ENCODE measurements at regions not wholly inside any gene's neighbourhood (a gene's known extent, or its start where the extent isn't known, plus 50 kb on each side); places are given as distances from the start of the nearest gene placed in this dataset.

DNA sequence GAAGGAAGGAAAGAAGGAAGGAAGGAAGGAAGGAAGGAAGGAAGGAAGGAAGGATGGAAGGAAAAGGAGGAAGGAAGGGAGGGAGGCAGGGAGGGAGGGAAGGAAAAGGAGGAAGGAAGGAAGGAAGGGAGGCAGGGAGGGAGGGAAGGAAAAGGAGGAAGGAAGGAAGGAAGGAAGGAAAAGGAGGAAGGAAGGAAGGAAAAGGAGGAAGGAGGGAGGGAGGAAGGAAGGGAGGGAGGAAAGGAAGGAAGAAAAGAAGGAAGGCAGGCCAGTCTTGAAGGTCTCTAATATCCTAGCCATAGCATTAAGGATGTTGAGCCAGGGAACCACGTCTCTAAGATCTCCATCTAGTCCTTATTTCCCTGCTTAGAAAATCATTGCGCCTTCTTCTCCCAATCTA lies 78.8 kb downstream of the TMPRSS5 start (continued):
- TF ChIP-seq, protein P1, sequence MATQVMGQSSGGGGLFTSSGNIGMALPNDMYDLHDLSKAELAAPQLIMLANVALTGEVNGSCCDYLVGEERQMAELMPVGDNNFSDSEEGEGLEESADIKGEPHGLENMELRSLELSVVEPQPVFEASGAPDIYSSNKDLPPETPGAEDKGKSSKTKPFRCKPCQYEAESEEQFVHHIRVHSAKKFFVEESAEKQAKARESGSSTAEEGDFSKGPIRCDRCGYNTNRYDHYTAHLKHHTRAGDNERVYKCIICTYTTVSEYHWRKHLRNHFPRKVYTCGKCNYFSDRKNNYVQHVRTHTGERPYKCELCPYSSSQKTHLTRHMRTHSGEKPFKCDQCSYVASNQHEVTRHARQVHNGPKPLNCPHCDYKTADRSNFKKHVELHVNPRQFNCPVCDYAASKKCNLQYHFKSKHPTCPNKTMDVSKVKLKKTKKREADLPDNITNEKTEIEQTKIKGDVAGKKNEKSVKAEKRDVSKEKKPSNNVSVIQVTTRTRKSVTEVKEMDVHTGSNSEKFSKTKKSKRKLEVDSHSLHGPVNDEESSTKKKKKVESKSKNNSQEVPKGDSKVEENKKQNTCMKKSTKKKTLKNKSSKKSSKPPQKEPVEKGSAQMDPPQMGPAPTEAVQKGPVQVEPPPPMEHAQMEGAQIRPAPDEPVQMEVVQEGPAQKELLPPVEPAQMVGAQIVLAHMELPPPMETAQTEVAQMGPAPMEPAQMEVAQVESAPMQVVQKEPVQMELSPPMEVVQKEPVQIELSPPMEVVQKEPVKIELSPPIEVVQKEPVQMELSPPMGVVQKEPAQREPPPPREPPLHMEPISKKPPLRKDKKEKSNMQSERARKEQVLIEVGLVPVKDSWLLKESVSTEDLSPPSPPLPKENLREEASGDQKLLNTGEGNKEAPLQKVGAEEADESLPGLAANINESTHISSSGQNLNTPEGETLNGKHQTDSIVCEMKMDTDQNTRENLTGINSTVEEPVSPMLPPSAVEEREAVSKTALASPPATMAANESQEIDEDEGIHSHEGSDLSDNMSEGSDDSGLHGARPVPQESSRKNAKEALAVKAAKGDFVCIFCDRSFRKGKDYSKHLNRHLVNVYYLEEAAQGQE (IDR thresholded peaks at IDR 0.05; ENCODE audit: unreplicated experiment), result no peak
- TF ChIP-seq ZNF331 (CRISPR knock-in tag; IDR thresholded peaks at IDR 0.05; ENCODE audit: low read depth), result no peak

DNA sequence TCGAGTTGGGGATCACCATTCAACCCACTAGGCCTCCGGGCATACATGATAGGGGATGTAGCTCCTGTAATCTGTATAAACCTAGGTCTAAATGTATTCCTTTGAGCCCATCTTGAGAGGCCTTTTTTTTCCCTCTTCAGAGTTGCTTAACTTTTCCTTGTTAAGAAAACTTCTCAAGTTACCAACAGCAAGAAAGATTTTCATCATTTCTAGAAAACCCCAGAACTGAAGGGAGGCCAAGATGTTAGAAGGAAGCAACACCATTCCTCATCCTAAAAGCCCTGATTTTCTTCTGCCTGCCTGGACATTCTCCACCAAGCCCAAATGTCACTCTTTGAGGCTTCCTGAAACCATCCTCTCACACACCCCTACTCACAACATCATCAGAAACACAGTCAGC lies 79.4 kb downstream of the TMPRSS5 start:
- Histone ChIP-seq H3K9me2 (ENCODE audit: insufficient read depth) (0 out of 2 replicates have a peak, but pooled peaks cover 3% of the 10 kb centered on the region), H4K20me1 (replicated peaks; ENCODE audit: insufficient read depth) (no peaks in the 10 kb centered on the region), H3K4me2 (no peak overlapping the region), H3K27ac (ENCODE audit: low read depth) (no peak overlapping the region), H3F3A (replicated peaks; ENCODE audit: low read depth) (0 out of 2 replicates have a peak, but pooled peaks cover 2% of the 10 kb centered on the region), H3K4me1 (ENCODE audit: insufficient read depth) (peaks cover 23% of the 10 kb centered on the region), H2AFZ (no peak overlapping the region), H3K79me2 (replicated peaks; ENCODE audit: insufficient read depth) (no peaks in the 10 kb centered on the region), H3K27me3 (ENCODE audit: insufficient read depth) (0 out of 2 replicates have a peak, but pooled peaks cover 10% of the 10 kb centered on the region), H3K36me3 (ENCODE audit: insufficient read depth) (no peaks in the 10 kb centered on the region), H3K4me3 (no peak overlapping the region)
- no peaks in the 10 kb centered on the region for H3K9me3 Mint-ChIP-seq
- DNase-seq (ENCODE audit: low spot score) (no peak), ATAC-seq (no peak)
- H3K36me3 Mint-ChIP-seq (ENCODE audit: low read depth), result no peaks in the 10 kb centered on the region
- H3K4me3 Mint-ChIP-seq, result no peak overlapping the region
- no peak overlapping the region for H3K27ac Mint-ChIP-seq
- H3K27me3 Mint-ChIP-seq (ENCODE audit: insufficient read depth, low read depth, poor library complexity), result peaks cover 14% of the 10 kb centered on the region
- H3K4me1 Mint-ChIP-seq, result peaks cover 31% of the 10 kb centered on the region
- TF ChIP-seq ZNF331 (CRISPR knock-in tag; IDR thresholded peaks at IDR 0.05; ENCODE audit: low read depth) (no peak), ZNF114 (CRISPR knock-in tag; IDR thresholded peaks at IDR 0.05) (no peak), POLR2AphosphoS5 (IDR thresholded peaks at IDR 0.05; ENCODE audit: low read depth) (no peak), JUNB (IDR thresholded peaks at IDR 0.05; ENCODE audit: unreplicated experiment) (no peak), EZH2 (IDR thresholded peaks at IDR 0.05; ENCODE audit: low read depth, unreplicated experiment) (no peak), EZH2phosphoT487 (IDR thresholded peaks at IDR 0.05; ENCODE audit: unreplicated experiment) (no peak), NANOG (IDR thresholded peaks at IDR 0.05; ENCODE audit: borderline replicate concordance) (no peak), CREB1 (CRISPR knock-in tag; IDR thresholded peaks at IDR 0.05; ENCODE audit: low read depth) (no peak)
- TF ChIP-seq, protein P2, sequence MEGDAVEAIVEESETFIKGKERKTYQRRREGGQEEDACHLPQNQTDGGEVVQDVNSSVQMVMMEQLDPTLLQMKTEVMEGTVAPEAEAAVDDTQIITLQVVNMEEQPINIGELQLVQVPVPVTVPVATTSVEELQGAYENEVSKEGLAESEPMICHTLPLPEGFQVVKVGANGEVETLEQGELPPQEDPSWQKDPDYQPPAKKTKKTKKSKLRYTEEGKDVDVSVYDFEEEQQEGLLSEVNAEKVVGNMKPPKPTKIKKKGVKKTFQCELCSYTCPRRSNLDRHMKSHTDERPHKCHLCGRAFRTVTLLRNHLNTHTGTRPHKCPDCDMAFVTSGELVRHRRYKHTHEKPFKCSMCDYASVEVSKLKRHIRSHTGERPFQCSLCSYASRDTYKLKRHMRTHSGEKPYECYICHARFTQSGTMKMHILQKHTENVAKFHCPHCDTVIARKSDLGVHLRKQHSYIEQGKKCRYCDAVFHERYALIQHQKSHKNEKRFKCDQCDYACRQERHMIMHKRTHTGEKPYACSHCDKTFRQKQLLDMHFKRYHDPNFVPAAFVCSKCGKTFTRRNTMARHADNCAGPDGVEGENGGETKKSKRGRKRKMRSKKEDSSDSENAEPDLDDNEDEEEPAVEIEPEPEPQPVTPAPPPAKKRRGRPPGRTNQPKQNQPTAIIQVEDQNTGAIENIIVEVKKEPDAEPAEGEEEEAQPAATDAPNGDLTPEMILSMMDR (conservative IDR thresholded peaks at IDR 0.05; ENCODE audit: low read depth in 2 of 2), result no peak
- TF ChIP-seq, protein P1 (IDR thresholded peaks at IDR 0.05; ENCODE audit: unreplicated experiment), result no peak
- TF ChIP-seq, protein P3, sequence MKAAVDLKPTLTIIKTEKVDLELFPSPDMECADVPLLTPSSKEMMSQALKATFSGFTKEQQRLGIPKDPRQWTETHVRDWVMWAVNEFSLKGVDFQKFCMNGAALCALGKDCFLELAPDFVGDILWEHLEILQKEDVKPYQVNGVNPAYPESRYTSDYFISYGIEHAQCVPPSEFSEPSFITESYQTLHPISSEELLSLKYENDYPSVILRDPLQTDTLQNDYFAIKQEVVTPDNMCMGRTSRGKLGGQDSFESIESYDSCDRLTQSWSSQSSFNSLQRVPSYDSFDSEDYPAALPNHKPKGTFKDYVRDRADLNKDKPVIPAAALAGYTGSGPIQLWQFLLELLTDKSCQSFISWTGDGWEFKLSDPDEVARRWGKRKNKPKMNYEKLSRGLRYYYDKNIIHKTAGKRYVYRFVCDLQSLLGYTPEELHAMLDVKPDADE (IDR thresholded peaks at IDR 0.05), result no peak
